ENCODE measurements at regions not wholly inside any gene's neighbourhood (a gene's known extent, or its start where the extent isn't known, plus 50 kb on each side); places are given as distances from the start of the nearest gene placed in this dataset.

- TF ChIP-seq CTCF (IDR thresholded peaks at IDR 0.05), result no peak
- no peak for TF ChIP-seq POLR2A (IDR thresholded peaks at IDR 0.05)
Observed at GRCh38 chr9:85292261-85292660, 449.5 kb downstream of the AGTPBP1 start.
